ENCODE measurements at regions not wholly inside any gene's neighbourhood (a gene's known extent, or its start where the extent isn't known, plus 50 kb on each side); places are given as distances from the start of the nearest gene placed in this dataset.
"Not testable (repeated sequence)": the region's sequence is repeated elsewhere in the genome, so short reads cannot be mapped to it uniquely, and the experiment has no call there.

DNA sequence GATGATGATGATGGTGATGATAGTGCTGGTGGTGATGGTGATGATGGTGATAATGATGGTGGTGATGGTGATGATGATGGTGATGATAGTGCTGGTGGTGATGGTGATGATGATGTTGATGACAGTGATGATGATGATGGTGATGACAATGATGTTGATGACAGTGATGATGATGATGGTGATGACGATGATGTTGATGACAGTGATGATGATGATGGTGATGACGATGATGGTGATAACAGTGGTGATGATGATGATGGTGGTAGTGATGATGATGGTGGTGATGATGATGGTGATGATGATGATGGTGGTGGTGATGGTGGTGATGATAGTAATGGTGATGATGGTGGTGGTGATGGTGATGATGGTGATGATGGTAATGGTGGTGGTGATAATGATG lies 80.1 kb upstream of the MXRA5 start:
- TF ChIP-seq, protein P1, sequence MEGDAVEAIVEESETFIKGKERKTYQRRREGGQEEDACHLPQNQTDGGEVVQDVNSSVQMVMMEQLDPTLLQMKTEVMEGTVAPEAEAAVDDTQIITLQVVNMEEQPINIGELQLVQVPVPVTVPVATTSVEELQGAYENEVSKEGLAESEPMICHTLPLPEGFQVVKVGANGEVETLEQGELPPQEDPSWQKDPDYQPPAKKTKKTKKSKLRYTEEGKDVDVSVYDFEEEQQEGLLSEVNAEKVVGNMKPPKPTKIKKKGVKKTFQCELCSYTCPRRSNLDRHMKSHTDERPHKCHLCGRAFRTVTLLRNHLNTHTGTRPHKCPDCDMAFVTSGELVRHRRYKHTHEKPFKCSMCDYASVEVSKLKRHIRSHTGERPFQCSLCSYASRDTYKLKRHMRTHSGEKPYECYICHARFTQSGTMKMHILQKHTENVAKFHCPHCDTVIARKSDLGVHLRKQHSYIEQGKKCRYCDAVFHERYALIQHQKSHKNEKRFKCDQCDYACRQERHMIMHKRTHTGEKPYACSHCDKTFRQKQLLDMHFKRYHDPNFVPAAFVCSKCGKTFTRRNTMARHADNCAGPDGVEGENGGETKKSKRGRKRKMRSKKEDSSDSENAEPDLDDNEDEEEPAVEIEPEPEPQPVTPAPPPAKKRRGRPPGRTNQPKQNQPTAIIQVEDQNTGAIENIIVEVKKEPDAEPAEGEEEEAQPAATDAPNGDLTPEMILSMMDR (IDR thresholded peaks at IDR 0.05; ENCODE audit: control insufficient read depth, extremely low read depth, insufficient read depth): no peak
- H3K4me3 ChIP-seq (ENCODE audit: low read depth, low read length): no peak overlapping the region
- no peak for DNase-seq (ENCODE audit: low read depth)

DNA sequence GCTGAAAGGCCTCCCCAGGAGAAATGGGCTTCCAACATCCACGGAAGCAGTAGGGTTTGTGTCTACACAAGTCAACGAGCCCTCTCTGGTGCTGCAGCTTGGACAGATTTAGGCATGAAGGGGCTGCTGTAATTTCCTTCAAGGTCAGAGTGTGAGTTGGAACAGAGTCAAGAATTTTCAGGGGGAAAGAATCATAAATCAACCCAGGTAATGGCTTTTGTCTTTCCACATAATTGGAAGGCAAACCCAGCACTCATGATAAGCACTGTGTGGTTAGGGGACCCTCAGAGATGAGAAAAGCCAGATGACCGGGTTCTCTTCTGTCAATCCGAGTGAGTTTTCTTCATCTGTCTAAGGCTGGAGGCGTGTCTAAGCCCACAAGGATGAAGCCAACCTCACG lies 78.6 kb upstream of the MXRA5 start:
- no peak overlapping the region for H3K4me3 ChIP-seq (ENCODE audit: low read depth, low read length)
- DNase-seq (ENCODE audit: low read depth): no peak
- TF ChIP-seq, protein P1 (IDR thresholded peaks at IDR 0.05; ENCODE audit: control insufficient read depth, extremely low read depth, insufficient read depth): no peak

DNA sequence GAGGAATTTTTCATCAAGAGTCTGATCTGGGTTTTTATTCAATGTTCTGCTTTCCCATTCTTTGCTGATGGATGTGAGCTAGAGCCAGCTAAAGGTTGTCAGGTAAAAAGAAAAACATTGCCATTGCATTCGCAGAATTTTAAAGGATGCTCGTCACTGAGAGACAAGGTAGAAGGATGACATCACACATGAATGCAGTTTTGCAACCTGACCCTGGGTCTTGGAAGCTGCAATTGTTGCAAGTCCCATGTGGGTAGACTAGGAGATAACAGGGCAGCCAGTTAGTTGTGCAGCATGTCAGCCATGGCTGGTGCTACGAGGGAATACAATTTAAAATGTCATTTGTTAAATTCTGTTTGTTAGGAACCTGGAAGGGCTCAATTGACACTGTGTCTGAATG lies 73.9 kb upstream of the MXRA5 start:
- TF ChIP-seq, protein P1 (IDR thresholded peaks at IDR 0.05; ENCODE audit: control insufficient read depth, extremely low read depth, insufficient read depth): no peak
- no peak for DNase-seq (ENCODE audit: low read depth)
- H3K4me3 ChIP-seq (ENCODE audit: low read depth, low read length): no peak overlapping the region

GRCh38 chrX:3415011-3415410 lies 68.6 kb upstream of the MXRA5 start:
- DNase-seq (ENCODE audit: low read depth): no peak
- TF ChIP-seq, protein P1 (IDR thresholded peaks at IDR 0.05; ENCODE audit: control insufficient read depth, extremely low read depth, insufficient read depth): no peak
- no peak overlapping the region for H3K4me3 ChIP-seq (ENCODE audit: low read depth, low read length)

DNA sequence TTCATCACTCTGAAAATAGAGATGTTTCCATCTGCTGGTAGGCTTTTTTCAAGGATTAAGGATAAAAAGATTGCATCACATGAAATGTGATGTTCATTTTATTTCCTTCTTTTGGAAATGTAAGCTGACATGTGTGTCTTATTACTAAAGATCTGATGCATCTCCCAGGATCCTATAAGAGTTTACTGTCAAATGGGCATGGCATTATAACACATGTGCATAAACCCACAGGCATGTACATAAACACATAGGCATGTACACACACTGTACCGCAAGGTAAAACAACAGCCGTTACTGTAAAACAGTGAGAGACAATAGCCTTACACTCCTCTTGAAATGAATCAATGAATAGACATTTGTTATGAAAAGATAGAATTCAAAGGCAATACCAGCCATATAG lies 65.2 kb upstream of the MXRA5 start:
- H3K4me3 ChIP-seq (ENCODE audit: low read depth, low read length); DNase-seq (ENCODE audit: low read depth): not testable (repeated sequence)

DNA sequence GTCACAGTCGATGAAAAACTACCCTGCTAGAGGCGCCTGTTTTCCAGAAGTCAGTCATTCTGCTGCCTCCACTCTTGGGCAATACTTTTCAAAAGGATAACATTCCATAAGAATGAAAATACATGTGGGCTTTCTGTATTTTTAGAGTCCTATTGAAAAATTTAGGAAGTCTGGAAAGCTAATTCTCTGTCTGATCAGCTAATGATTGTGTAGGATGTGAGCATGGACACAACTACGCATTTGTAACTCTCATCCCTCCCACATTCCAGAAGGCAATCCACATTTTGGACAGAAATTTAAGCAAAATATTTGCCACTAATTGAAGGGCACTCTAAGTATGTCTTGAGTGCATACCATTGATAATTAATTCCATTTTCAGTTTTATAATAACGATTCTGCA lies 63.5 kb upstream of the MXRA5 start:
- H3K4me3 ChIP-seq (ENCODE audit: low read depth, low read length); DNase-seq (ENCODE audit: low read depth): not testable (repeated sequence)

GRCh38 chrX:3407781-3408180 lies 61.3 kb upstream of the MXRA5 start:
- no peak overlapping the region for H3K4me3 ChIP-seq (ENCODE audit: low read depth, low read length)
- TF ChIP-seq, protein P1 (IDR thresholded peaks at IDR 0.05; ENCODE audit: control insufficient read depth, extremely low read depth, insufficient read depth): no peak
- DNase-seq (ENCODE audit: low read depth): no peak

DNA sequence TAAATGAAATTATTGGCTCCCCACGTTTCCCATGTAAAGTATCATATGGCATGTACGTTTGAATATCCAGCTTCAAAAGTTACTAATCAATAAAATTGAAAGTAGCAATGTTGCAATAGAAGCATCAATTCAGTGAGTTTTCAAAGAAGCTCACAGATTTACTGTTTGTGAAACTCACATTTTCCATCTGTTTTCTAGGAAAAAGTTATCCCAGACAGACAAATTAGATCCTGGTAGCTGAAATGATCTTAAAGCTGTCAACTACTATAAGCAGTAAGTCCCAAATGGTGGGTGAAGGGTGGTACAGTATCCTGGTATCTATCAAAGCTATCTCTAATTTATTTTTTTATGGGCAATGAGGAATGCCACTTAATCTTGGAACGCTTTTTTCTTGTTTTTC lies 60.7 kb upstream of the MXRA5 start:
- TF ChIP-seq, protein P1 (IDR thresholded peaks at IDR 0.05; ENCODE audit: control insufficient read depth, extremely low read depth, insufficient read depth): no peak
- H3K4me3 ChIP-seq (ENCODE audit: low read depth, low read length): no peak overlapping the region
- no peak for DNase-seq (ENCODE audit: low read depth)
